ENCODE measurements at regions not wholly inside any gene's neighbourhood (a gene's known extent, or its start where the extent isn't known, plus 50 kb on each side); places are given as distances from the start of the nearest gene placed in this dataset.
"Not testable (repeated sequence)": the region's sequence is repeated elsewhere in the genome, so short reads cannot be mapped to it uniquely, and the experiment has no call there.

DNA sequence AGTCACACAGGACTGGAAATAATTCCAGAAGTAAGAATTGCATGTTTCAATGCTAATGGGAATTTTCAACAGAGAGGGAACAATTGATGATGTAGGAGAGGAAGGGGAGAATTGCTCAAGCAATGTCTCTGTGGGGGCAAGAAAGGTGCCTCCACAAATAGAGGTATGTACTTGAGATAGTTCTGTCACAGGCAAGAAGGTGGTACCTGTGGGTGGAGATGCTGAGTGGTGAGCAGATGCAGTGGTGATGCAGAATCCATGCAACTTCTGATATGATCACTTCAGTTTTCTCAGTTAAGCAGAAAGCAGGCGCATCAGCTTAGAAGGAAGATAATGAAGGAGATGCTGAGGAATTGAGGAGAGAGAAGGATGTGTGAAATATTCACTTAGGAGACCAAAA is 55.1 kb upstream of the SEC24B start:
- Mint-ChIP-seq H3K4me1 (ENCODE audit: low read depth) (no peaks in the 10 kb centered on the region), H3K4me3 (no peak overlapping the region), H3K27me3 (peaks cover 3% of the 10 kb centered on the region), H3K36me3 (no peaks in the 10 kb centered on the region), H3K27ac (no peak overlapping the region), H3K9me3 (no peaks in the 10 kb centered on the region)
- POLR2A ChIA-PET: no interaction called here
- intact Hi-C loops (cut with micrococcal nuclease): no loop called here
- no peak for DNase-seq
- CTCF ChIA-PET: no interaction called here

DNA sequence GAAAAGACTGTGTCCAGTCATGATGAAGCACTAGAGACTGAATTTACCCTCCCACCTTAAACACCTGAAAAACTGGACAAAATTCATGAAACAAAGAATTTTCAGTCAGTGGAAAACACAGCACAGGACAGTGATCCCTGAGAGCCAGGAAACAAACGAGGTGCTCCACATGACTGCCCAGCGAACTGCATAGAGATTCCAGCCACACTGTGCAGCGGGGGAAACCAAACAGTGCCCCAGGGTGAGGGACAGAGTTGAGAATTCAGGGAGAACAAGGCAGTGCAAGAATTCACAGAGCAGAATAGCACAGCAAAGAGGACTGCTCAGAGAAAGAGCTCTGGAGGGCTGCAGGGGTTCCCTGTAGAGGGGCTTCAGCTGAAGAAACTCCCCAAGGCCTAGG is 55.5 kb upstream of the SEC24B start:
- no peaks in the 10 kb centered on the region for H3K9me3 Mint-ChIP-seq
- H3K36me3 Mint-ChIP-seq: no peaks in the 10 kb centered on the region
- DNase-seq: no peak
- no peak overlapping the region for H3K4me3 Mint-ChIP-seq
- intact Hi-C loops (cut with micrococcal nuclease): no loop called here
- CTCF ChIA-PET: no interaction called here
- POLR2A ChIA-PET: no interaction called here
- H3K27ac Mint-ChIP-seq: no peak overlapping the region
- H3K27me3 Mint-ChIP-seq: peaks cover 4% of the 10 kb centered on the region
- H3K4me1 Mint-ChIP-seq (ENCODE audit: low read depth): no peaks in the 10 kb centered on the region

DNA sequence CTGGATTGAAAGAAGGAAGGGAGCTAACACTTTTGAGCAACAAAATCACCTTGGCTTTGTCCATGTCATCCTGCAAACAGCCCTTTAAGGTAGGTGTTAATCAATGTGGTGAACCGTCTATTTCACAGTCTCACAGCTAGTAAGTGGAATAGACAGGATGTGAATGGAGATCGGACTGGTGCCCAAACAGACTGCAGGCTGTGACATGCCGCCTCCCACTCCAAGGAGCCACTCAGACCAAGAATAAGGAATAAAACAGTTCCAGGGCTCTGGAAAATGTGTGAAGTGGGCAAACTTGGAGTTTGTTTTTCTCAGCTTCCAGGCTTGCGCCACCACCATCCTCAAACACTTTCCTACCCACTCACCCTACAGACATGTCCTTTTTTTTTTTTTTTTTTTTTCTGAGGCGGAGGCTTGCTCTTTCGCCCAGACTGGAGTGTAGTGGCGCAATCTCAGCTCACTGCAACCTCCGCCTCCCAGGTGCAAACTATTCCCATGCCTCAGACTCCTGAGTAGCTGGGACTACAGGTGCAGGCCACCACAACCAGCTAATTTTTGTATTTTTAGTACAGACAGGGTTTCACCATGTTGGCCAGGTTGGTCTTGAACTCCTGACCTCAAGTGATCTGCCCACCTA is 57.7 kb upstream of the SEC24B start:
- no peak for DNase-seq
- ChIA-PET POLR2A (no interaction called here), CTCF (no interaction called here)
- no peak overlapping the region for H3K27ac Mint-ChIP-seq
- no peak overlapping the region for H3K4me3 Mint-ChIP-seq
- intact Hi-C loops (cut with micrococcal nuclease): no loop called here
- no peaks in the 10 kb centered on the region for H3K36me3 Mint-ChIP-seq
- H3K4me1 Mint-ChIP-seq (ENCODE audit: low read depth): no peaks in the 10 kb centered on the region
- peaks cover 12% of the 10 kb centered on the region for H3K27me3 Mint-ChIP-seq
- H3K9me3 Mint-ChIP-seq: no peaks in the 10 kb centered on the region

DNA sequence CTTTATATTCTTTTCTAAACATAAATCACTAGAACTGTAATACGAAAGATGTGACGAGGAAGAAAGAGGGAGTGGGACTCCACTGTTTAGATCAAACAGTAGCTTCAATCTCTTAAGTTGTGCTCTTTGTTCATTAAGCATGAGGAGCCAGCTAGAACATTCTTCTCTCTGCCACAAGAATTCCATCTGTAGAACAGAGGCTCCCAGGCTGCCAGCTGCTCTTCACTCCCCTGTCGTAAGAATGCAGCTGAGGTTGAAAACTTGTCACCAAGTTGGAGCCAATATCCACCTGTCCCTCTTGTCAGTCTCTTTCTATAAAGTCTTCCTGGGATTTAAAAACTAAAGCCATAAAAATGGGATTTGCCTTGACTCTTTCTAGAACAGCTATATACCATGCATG is 65.0 kb upstream of the SEC24B start:
- intact Hi-C loops (cut with micrococcal nuclease): no loop called here
- H3K27me3 Mint-ChIP-seq: peaks cover 27% of the 10 kb centered on the region
- no peak overlapping the region for H3K4me3 Mint-ChIP-seq
- ChIA-PET CTCF (no interaction called here), POLR2A (no interaction called here)
- H3K4me1 Mint-ChIP-seq (ENCODE audit: low read depth): peaks cover 4% of the 10 kb centered on the region
- H3K9me3 Mint-ChIP-seq: peaks cover 3% of the 10 kb centered on the region
- no peak overlapping the region for H3K27ac Mint-ChIP-seq
- DNase-seq: no peak
- H3K36me3 Mint-ChIP-seq: peaks cover 2% of the 10 kb centered on the region

DNA sequence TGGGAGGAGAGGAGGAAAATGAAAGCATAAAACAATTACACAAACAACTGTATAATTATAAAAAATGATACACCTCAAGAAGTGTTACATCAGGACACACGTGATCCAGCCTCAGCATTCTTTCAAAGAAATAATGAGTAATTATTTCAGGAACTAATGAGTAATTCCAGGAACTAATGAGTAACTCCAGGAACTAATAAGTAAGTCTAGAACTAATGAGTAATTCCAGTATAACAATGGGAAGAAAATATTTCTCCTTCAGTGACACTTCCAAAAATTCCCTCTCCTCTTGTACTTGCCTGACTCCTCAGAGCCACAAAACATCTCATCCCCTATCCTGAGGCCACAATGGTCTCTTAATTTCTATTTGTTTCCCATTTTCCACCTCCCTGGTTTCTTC is 63.5 kb upstream of the COL25A1 start:
- Mint-ChIP-seq H3K4me3 (no peak overlapping the region), H3K4me1 (ENCODE audit: low read depth) (peaks cover 4% of the 10 kb centered on the region)

DNA sequence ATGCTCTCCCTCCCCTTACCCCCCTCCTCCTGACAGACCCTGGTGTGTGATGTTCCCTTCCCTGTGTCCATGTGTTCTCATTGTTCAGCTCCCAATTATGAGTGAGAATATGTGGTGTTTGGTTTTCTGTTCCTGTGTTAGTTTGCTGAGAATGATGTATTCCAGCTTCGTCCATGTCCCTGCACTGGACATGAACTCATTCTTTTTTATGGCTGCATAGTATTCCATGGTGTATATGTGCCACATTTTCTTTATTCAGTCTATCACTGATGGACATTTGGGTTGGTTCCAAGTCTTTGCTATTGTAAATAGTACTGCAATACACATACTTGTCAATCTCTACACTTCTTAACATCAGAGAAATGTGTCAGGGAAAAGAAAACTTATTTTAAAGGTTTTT is 62.8 kb upstream of the COL25A1 start:
- CTCF ChIA-PET; intact Hi-C loops (cut with micrococcal nuclease); H3K4me3 Mint-ChIP-seq; H3K4me1 Mint-ChIP-seq (ENCODE audit: low read depth); H3K36me3 Mint-ChIP-seq; H3K27ac Mint-ChIP-seq; H3K9me3 Mint-ChIP-seq; POLR2A ChIA-PET; DNase-seq: not testable (repeated sequence)
- peaks cover 27% of the 10 kb centered on the region for H3K27me3 Mint-ChIP-seq

More for the DNA sequence above, 63.5 kb upstream of the COL25A1 start:
- peaks cover 26% of the 10 kb centered on the region for H3K27me3 Mint-ChIP-seq
- DNase-seq: no peak
- peaks cover 3% of the 10 kb centered on the region for H3K9me3 Mint-ChIP-seq
- intact Hi-C loops (cut with micrococcal nuclease): no loop called here
- peaks cover 2% of the 10 kb centered on the region for H3K36me3 Mint-ChIP-seq
- H3K27ac Mint-ChIP-seq: no peak overlapping the region
- POLR2A ChIA-PET: no interaction called here
- CTCF ChIA-PET: no interaction called here

DNA sequence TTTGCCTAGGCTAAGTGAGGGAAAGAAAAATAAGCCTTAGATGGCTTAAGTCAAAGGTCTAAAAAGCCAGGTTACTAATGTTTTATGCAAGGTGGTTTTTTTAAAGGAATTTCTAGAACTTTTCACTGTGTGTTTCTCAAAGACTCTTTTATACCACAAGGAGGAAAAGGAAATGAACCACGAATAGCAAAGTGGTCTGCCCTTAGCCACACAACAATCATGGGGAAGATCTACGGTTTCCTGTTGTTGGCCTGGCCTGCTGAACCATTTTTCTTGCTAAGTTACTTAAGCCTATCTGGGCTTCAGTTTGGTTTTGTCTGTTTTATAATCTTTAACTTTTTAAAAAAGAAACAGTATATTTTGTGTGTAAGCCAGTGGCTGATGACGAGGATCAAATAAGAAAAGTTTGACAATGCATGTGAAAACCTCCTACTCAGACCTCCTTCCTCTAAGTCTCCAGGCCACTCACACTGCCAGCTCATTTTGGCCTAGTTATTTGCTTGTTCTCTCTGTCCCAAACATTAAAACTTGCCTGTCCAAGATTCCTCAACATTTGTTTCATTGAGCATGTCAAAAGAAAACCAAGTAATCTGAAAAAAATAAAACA is 56.7 kb upstream of the COL25A1 start:
- Mint-ChIP-seq H3K36me3 (no peaks in the 10 kb centered on the region), H3K9me3 (no peaks in the 10 kb centered on the region), H3K4me3 (no peak overlapping the region), H3K4me1 (ENCODE audit: low read depth) (peaks cover 21% of the 10 kb centered on the region), H3K27ac (peak overlapping the region; percentile 67), H3K27me3 (peaks cover 32% of the 10 kb centered on the region)
- DNase-seq: peak; percentile 35
- ChIA-PET CTCF (no interaction called here), POLR2A (no interaction called here)
- intact Hi-C loops (cut with micrococcal nuclease): loop anchor here (1.0 kb wide), 1 partner anchor 386 kb away; no protein-coding TSS in a partner anchor

DNA sequence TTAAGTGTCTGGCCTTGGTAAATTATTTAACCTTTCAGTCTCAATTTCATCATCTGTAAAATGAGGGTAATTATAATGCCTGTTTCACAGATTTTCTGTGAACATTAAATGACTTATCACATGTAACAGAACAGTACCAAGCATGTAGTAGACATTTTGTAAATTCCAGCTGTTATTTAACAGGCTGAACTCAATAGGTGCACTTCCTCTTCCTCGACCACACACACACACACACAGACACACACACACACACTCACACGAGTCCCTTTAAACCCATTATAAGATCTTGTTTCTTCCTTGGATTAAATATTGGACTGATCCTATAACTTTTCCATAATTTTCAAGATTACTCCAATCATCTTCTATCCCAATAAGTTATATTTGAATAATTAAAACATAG is 53.4 kb upstream of the COL25A1 start:
- Mint-ChIP-seq H3K27me3 (peaks cover 23% of the 10 kb centered on the region), H3K9me3 (no peaks in the 10 kb centered on the region), H3K4me1 (ENCODE audit: low read depth) (peaks cover 21% of the 10 kb centered on the region), H3K36me3 (no peaks in the 10 kb centered on the region), H3K4me3 (no peak overlapping the region), H3K27ac (no peak overlapping the region)
- POLR2A ChIA-PET: no interaction called here
- DNase-seq: no peak
- CTCF ChIA-PET: no interaction called here
- intact Hi-C loops (cut with micrococcal nuclease): no loop called here

DNA sequence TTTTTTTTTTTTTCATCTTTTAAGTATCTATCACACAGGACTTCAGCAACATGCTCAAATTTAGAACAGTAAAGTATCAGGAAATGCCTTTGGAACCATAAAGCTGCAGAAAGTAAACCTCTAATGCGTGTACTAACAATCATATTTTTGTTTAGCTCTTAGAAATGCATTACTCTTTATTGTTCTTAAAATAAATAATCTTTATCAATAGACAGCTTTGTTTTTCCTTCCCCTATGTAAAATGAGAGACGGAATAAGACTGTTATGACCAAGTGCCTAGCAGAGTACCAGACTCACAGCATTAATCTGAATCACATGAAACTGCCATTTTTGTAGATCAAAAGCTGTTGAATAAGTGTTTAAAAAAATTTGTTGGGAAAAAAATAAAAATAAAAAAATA is 50.5 kb upstream of the COL25A1 start:
- H3K9me3 Mint-ChIP-seq: no peaks in the 10 kb centered on the region
- peaks cover under 1% of the 10 kb centered on the region for H3K4me1 Mint-ChIP-seq (ENCODE audit: low read depth)
- no peak overlapping the region for H3K4me3 Mint-ChIP-seq
- ChIA-PET POLR2A (no interaction called here), CTCF (no interaction called here)
- H3K27ac Mint-ChIP-seq: no peak overlapping the region
- intact Hi-C loops (cut with micrococcal nuclease): no loop called here
- peaks cover 24% of the 10 kb centered on the region for H3K27me3 Mint-ChIP-seq
- no peaks in the 10 kb centered on the region for H3K36me3 Mint-ChIP-seq
- no peak for DNase-seq
